Activated CD8-positive, alpha-beta T cell treated with anti-CD3 and anti-CD28 coated beads for 36 hours (primary cell): ENCODE measurements at regions not wholly inside any gene's neighbourhood (a gene's known extent, or its start where the extent isn't known, plus 50 kb on each side); places are given as distances from the start of the nearest gene placed in this dataset.

ENCODE experiments used
- ATAC-seq: fragments of 200-7000 bp; cut with Tn5 transposase; one replicate; pipeline ENCODE4 v1.10.0; 2021; ENCODE audit warnings: mild to moderate bottlenecking, moderate library complexity
- CTCF ChIA-PET: fragments of 350-600 bp; sonication (Branson Sonifier 250); formaldehyde crosslinking; loops from one replicate; lab custom pipeline; 2021; ENCODE audit warnings: antibody characterized with exemption; lab: Charles Lee
- POLR2A ChIA-PET: fragments of 350-600 bp; sonication (Branson Sonifier 250); formaldehyde crosslinking; loops from one replicate; lab custom pipeline; 2021; ENCODE audit warnings: antibody characterized with exemption; lab: Charles Lee
- DNase-seq: peaks from one replicate; pipeline ENCODE4 v3.0.0-alpha.2; 2020
- H3K27ac Mint-ChIP-seq: one replicate; pipeline ENCODE4 v1.8.0; 2021; ENCODE audit warnings: mild to moderate bottlenecking, mixed read lengths
- H3K27me3 Mint-ChIP-seq: one replicate; pipeline ENCODE4 v1.8.0; 2021; ENCODE audit warnings: mixed read lengths
- H3K36me3 Mint-ChIP-seq: one replicate; pipeline ENCODE4 v1.8.0; 2021; ENCODE audit warnings: low read depth, mixed read lengths
- H3K4me1 Mint-ChIP-seq: one replicate; pipeline ENCODE4 v1.8.0; 2021; ENCODE audit warnings: low read depth, mixed read lengths
- H3K4me3 Mint-ChIP-seq: one replicate; pipeline ENCODE4 v1.8.0; 2021; ENCODE audit warnings: mild to moderate bottlenecking, moderate library complexity, mixed read lengths
- H3K9me3 Mint-ChIP-seq: one replicate; pipeline ENCODE4 v1.8.0; 2021; ENCODE audit warnings: mixed read lengths
- intact Hi-C: fragments of 100-400 bp; cut with micrococcal nuclease; formaldehyde crosslinking; loops from one replicate; pipeline ENCODE4 v1.10.0; 2022
- TF ChIP-seq, protein P1 (sequence below): fragments of 200-600 bp; IDR thresholded peaks from one replicate; pipeline ENCODE4 v1.8.0; 2022; ENCODE audit warnings: antibody characterized with exemption, mild to moderate bottlenecking

GRCh38 chr5:2201832-2202231 lies 319.1 kb upstream of the IRX4 start:
- CTCF ChIA-PET: no interaction called here
- no peak for DNase-seq
- H3K36me3 Mint-ChIP-seq: no peaks in the 10 kb centered on the region
- intact Hi-C loops: no loop called here
- POLR2A ChIA-PET: no interaction called here
- TF ChIP-seq, protein P1, sequence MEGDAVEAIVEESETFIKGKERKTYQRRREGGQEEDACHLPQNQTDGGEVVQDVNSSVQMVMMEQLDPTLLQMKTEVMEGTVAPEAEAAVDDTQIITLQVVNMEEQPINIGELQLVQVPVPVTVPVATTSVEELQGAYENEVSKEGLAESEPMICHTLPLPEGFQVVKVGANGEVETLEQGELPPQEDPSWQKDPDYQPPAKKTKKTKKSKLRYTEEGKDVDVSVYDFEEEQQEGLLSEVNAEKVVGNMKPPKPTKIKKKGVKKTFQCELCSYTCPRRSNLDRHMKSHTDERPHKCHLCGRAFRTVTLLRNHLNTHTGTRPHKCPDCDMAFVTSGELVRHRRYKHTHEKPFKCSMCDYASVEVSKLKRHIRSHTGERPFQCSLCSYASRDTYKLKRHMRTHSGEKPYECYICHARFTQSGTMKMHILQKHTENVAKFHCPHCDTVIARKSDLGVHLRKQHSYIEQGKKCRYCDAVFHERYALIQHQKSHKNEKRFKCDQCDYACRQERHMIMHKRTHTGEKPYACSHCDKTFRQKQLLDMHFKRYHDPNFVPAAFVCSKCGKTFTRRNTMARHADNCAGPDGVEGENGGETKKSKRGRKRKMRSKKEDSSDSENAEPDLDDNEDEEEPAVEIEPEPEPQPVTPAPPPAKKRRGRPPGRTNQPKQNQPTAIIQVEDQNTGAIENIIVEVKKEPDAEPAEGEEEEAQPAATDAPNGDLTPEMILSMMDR: no peak
- H3K4me1 Mint-ChIP-seq: no peaks in the 10 kb centered on the region
- ATAC-seq: no peak
- H3K4me3 Mint-ChIP-seq: no peak overlapping the region
- H3K9me3 Mint-ChIP-seq: no peaks in the 10 kb centered on the region
- no peak overlapping the region for H3K27ac Mint-ChIP-seq
- H3K27me3 Mint-ChIP-seq: peaks cover 9% of the 10 kb centered on the region

GRCh38 chr5:2201421-2201820 lies 318.7 kb upstream of the IRX4 start:
- intact Hi-C loops: no loop called here
- Mint-ChIP-seq H3K4me3 (no peak overlapping the region), H3K27me3 (peaks cover 9% of the 10 kb centered on the region), H3K27ac (no peak overlapping the region), H3K36me3 (no peaks in the 10 kb centered on the region), H3K9me3 (no peaks in the 10 kb centered on the region), H3K4me1 (no peaks in the 10 kb centered on the region)
- no peak for DNase-seq
- ChIA-PET CTCF (no interaction called here), POLR2A (no interaction called here)
- TF ChIP-seq, protein P1: no peak
- no peak for ATAC-seq

GRCh38 chr5:2201011-2201410 lies 318.3 kb upstream of the IRX4 start:
- no peak overlapping the region for H3K27ac Mint-ChIP-seq
- no peaks in the 10 kb centered on the region for H3K36me3 Mint-ChIP-seq
- intact Hi-C loops: no loop called here
- POLR2A ChIA-PET: no interaction called here
- CTCF ChIA-PET: no interaction called here
- TF ChIP-seq, protein P1: no peak
- no peak overlapping the region for H3K4me3 Mint-ChIP-seq
- DNase-seq (no peak), ATAC-seq (no peak)
- H3K4me1 Mint-ChIP-seq: no peaks in the 10 kb centered on the region
- no peaks in the 10 kb centered on the region for H3K9me3 Mint-ChIP-seq
- peaks cover 8% of the 10 kb centered on the region for H3K27me3 Mint-ChIP-seq

DNA sequence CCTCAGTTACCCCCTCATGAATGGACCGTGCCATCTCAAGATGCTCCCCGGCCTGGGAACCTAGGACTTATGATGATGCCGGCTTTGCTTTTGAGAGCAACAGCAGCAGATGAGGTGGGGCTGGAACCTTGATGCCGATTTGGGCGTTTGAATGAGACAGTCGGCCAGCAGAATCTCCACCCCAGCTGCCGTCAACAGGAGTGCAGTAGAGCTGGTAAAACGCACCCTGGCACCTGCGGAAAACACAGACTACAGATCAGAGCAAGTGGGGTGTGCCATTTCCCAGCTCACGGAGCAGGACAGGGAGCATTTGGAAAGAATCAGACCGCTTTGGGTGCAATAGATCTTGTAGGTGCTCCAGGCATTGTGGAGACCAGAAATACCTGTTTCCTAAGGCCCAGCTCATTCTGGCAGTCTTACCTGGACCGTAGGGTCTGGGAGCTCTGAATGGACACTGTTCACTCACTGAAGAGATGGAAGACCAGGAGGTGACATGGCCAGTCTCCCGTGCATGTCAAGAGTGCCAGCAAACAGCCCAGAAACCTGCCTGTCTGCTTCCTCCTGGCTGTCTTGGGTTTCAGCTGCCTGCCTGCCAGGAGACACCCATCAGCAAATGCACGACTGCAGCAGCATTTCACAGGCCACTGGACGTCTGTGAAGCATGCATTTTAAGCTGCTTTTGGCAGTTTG lies 317.7 kb upstream of the IRX4 start:
- H3K4me3 Mint-ChIP-seq: no peak overlapping the region
- no peak overlapping the region for H3K27ac Mint-ChIP-seq
- peaks cover 8% of the 10 kb centered on the region for H3K27me3 Mint-ChIP-seq
- TF ChIP-seq, protein P1: no peak
- intact Hi-C loops: no loop called here
- POLR2A ChIA-PET: no interaction called here
- DNase-seq (no peak), ATAC-seq (no peak)
- CTCF ChIA-PET: no interaction called here
- H3K36me3 Mint-ChIP-seq: no peaks in the 10 kb centered on the region
- H3K4me1 Mint-ChIP-seq: no peaks in the 10 kb centered on the region
- H3K9me3 Mint-ChIP-seq: peaks cover 3% of the 10 kb centered on the region

DNA sequence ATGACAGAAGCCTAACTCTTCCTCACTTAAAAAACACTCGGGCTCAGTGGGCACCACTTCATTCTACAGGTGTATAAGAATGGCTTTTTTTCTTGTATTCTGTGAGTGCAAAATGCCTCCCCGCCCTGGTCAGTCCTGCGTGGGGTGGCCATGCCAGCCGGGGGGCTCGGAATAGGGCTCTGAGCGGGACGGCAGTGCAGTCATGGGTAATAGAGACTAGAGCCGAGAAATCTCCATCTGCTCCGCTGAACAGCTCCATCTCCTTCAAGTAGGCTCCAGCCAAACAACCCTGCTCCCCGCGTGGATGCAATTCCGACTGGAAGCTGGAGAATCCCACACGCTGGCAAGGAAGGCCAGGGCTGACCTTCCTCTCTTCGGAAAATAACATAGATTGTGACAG lies 317.0 kb upstream of the IRX4 start:
- ATAC-seq: no peak
- intact Hi-C loops: no loop called here
- TF ChIP-seq, protein P1: no peak
- Mint-ChIP-seq H3K27ac (no peak overlapping the region), H3K4me1 (no peaks in the 10 kb centered on the region), H3K27me3 (peaks cover 8% of the 10 kb centered on the region), H3K36me3 (no peaks in the 10 kb centered on the region), H3K9me3 (peaks cover 6% of the 10 kb centered on the region), H3K4me3 (no peak overlapping the region)
- no peak for DNase-seq
- CTCF ChIA-PET: no interaction called here
- POLR2A ChIA-PET: no interaction called here
